Body of pancreas (tissue), 4 donors: ENCODE measurements at regions not wholly inside any gene's neighbourhood (a gene's known extent, or its start where the extent isn't known, plus 50 kb on each side); places are given as distances from the start of the nearest gene placed in this dataset.

Experiments
- ATAC-seq: fragments of 150-250 bp; one replicate; pipeline ENCODE4 v1.9.1; 2016
- DNase-seq, 4 donors: peaks; one replicate each; pipeline ENCODE4 v3.0.0-alpha.2; 2019
- H3K27ac ChIP-seq, 4 donors: fragments of 200-600 bp; sonication (generic); 1 replicate in 3 of 4; 2 replicates in 1 of 4; pipeline versions ENCODE4 v1.5.1 to v1.6.1; 2016 to 2019; ENCODE audit warnings: mild to moderate bottlenecking in 1 of 4, mixed read lengths in 1 of 4, moderate library complexity in 1 of 4
- H3K27me3 ChIP-seq, 2 donors: fragments of 200-600 bp; sonication (generic); one replicate each; pipeline ENCODE4 v1.6.0; 2016; ENCODE audit warnings: mild to moderate bottlenecking in 1 of 2
- H3K36me3 ChIP-seq, 2 donors: fragments of 200-600 bp; sonication (generic); replicated peaks in 1 of 2; 2 replicates each; pipeline ENCODE4 v1.5.1; 2016; ENCODE audit warnings: low read depth in 2 of 2; ENCODE audit not compliant: insufficient read depth in 1 of 2
- H3K4me1 ChIP-seq: fragments of 200-600 bp; sonication (generic); one replicate; pipeline ENCODE4 v1.6.0; 2016
- H3K4me3 ChIP-seq, 2 donors: fragments of 200-600 bp; sonication (generic); 1 replicate in 1 of 2; 2 replicates in 1 of 2; pipeline ENCODE4 v1.5.1; 2016 to 2019
- H3K9me3 ChIP-seq, 3 donors: fragments of 200-600 bp; sonication (generic); 1 replicate in 2 of 3; 2 replicates in 1 of 3; pipeline ENCODE4 v1.5.1; 2016
- CTCF ChIP-seq, 7 experiments: fragments of 450-650 bp in 4 of 7; fragments of 200-600 bp in 3 of 7; sonication (generic) in 3 of 7; IDR thresholded peaks; one replicate each; pipeline ENCODE4 v1.5.1; 2016 to 2019; ENCODE audit warnings: antibody characterized with exemption in 7 of 7
- POLR2A ChIP-seq, 3 donors: fragments of 450-650 bp; IDR thresholded peaks; one replicate each; pipeline ENCODE4 v1.6.1; 2016; ENCODE audit warnings: antibody characterized with exemption in 3 of 3, mild to moderate bottlenecking in 2 of 3
- WGBS, 2 donors: methylation state at CpG; one replicate each; pipeline ENCODE4 v1.1.5; 2017; 5-methylcytosine and 5-hydroxymethylcytosine counted together
- intact Hi-C: fragments of 100-400 bp; cut with DNase I; formaldehyde crosslinking; loops from one replicate; pipeline ENCODE4 v1.15.1; 2023

- ATAC-seq (no peak), DNase-seq (no peak)
- TF ChIP-seq POLR2A (IDR thresholded peaks at IDR 0.05) (no peak), CTCF (IDR thresholded peaks at IDR 0.05) (no peak)
- Histone ChIP-seq H3K4me3 (no peak overlapping the region), H3K27ac (no peak overlapping the region), H3K9me3 (no peaks in the 10 kb centered on the region), H3K4me1 (no peaks in the 10 kb centered on the region), H3K27me3 (no peaks in the 10 kb centered on the region), H3K36me3 (no peaks in the 10 kb centered on the region)
- 78 to 81% methylated on average over 4 of the region's 4 CpGs for WGBS, 2 donors
- intact Hi-C loops, result no loop called here
Measured at GRCh38 chr4:126752702-126753101, 880.1 kb upstream of the INTU start.

- DNase-seq, result no peak
- ATAC-seq, result no peak
- Histone ChIP-seq H3K36me3 (no peaks in the 10 kb centered on the region), H3K27ac (no peak overlapping the region), H3K4me1 (no peaks in the 10 kb centered on the region), H3K9me3 (no peaks in the 10 kb centered on the region), H3K4me3 (no peak overlapping the region), H3K27me3 (no peaks in the 10 kb centered on the region)
- intact Hi-C loops, result no loop called here
- no peak for TF ChIP-seq CTCF (IDR thresholded peaks at IDR 0.05)
- TF ChIP-seq POLR2A (IDR thresholded peaks at IDR 0.05), result no peak
- WGBS, 2 donors, result 28 to 33% methylated on average over 1 of the region's 1 CpG
Measured at GRCh38 chr4:126753592-126753991, 879.2 kb upstream of the INTU start.

GRCh38 chr4:126755506-126755905 is 877.3 kb upstream of the INTU start:
- no peaks in the 10 kb centered on the region for H3K27me3 ChIP-seq
- DNase-seq (no peak), ATAC-seq (no peak)
- H3K4me3 ChIP-seq, result no peak overlapping the region
- no peaks in the 10 kb centered on the region for H3K9me3 ChIP-seq
- H3K27ac ChIP-seq, result no peak overlapping the region
- H3K4me1 ChIP-seq, result no peaks in the 10 kb centered on the region
- intact Hi-C loops, result no loop called here
- no peaks in the 10 kb centered on the region for H3K36me3 ChIP-seq
- no peak for TF ChIP-seq POLR2A (IDR thresholded peaks at IDR 0.05)
- TF ChIP-seq CTCF (IDR thresholded peaks at IDR 0.05), result no peak

DNA sequence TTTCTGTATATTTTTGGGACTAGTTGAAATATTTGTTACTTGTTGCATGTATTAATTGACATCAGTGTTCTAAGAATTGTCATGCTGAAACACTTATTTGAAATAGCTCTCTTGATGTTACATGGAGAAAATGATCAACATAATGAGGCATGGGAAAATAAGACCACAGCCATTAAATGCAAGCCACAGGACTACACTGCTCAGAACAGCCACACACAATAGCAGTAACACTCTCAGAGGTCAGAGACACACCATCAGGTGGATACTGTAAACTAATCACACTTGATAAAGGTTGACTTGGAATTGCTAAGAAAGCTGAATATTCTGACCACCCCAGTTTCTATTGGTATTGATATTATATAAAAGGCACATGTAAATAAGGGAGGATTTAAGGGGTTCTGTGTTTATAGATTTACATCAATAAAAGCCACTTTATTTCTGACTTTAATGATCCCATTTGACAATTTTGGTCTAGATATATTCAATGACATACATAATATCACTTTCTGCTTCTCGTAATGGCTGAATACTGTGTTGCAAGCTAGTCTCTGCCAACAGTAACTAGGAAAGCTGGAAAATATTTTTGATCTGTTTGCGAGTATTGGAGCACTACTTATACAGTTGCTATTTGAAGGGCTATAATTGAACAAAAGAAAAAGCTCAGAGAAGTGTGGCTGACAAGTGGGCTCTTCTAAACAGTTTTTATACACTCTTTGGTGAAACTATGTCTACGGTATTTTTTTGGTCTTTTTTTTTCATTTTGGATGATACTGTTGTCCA is 876.5 kb upstream of the INTU start:
- ATAC-seq (no peak), DNase-seq (no peak)
- H3K27ac ChIP-seq, result no peak overlapping the region
- 45 to 69% methylated on average over 3 of the region's 3 CpGs for whole genome bisulfite sequencing, 2 donors
- H3K4me3 ChIP-seq, result no peak overlapping the region
- H3K9me3 ChIP-seq, result no peaks in the 10 kb centered on the region
- intact Hi-C loops, result no loop called here
- no peaks in the 10 kb centered on the region for H3K27me3 ChIP-seq
- TF ChIP-seq POLR2A (IDR thresholded peaks at IDR 0.05) (no peak), CTCF (IDR thresholded peaks at IDR 0.05) (no peak)
- H3K4me1 ChIP-seq, result no peaks in the 10 kb centered on the region
- H3K36me3 ChIP-seq, result no peaks in the 10 kb centered on the region

DNA sequence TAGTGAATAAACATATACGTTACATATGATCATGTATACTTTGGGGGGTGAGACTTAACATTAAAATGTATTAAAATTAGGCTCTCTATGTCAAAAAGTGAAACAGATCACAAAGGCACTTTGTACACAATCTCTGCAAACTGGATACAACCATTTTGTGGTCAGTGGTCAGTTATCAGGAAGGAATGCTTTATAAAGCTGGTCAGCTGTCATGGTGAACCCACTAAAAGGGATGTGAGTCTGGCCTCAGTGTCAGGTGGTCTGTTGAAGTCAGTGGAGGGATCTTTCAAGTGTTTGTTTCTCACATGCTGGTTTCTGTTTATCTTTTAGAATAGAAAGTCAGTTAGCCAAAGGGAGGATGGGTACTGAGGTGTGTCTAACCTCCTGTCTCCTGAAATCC is 875.5 kb upstream of the INTU start:
- Histone ChIP-seq H3K27me3 (no peaks in the 10 kb centered on the region), H3K36me3 (no peaks in the 10 kb centered on the region), H3K27ac (no peak overlapping the region), H3K9me3 (no peaks in the 10 kb centered on the region), H3K4me3 (no peak overlapping the region), H3K4me1 (no peaks in the 10 kb centered on the region)
- ATAC-seq (no peak), DNase-seq (no peak)
- WGBS, 2 donors, result 75 to 88% methylated on average over 1 of the region's 1 CpG
- intact Hi-C loops, result no loop called here
- TF ChIP-seq CTCF (IDR thresholded peaks at IDR 0.05) (no peak), POLR2A (IDR thresholded peaks at IDR 0.05) (no peak)
